HuH-7.5 (cell line): ENCODE measurements at regions not wholly inside any gene's neighbourhood (a gene's known extent, or its start where the extent isn't known, plus 50 kb on each side); places are given as distances from the start of the nearest gene placed in this dataset.
A peak's percentile ranks its signal among the peaks of the same experiment; 100 is the strongest.
"Not testable (repeated sequence)": the region's sequence is repeated elsewhere in the genome, so short reads cannot be mapped to it uniquely, and the experiment has no call there.

Experiments used
- DNase-seq: peaks from one replicate; pipeline ENCODE4 v3.0.0; 2011; ENCODE audit warnings: low spot score

- DNase-seq: no peak
Measured at GRCh38 chr2:155895016-155895415, 437.5 kb downstream of the NR4A2 start.

GRCh38 chr2:155880382-155880781 is 452.1 kb downstream of the NR4A2 start:
- DNase-seq: not testable (repeated sequence)

- not testable (repeated sequence) for DNase-seq
Measured at GRCh38 chr2:155879900-155880299, 452.6 kb downstream of the NR4A2 start.

GRCh38 chr2:155872396-155872795 is 460.1 kb downstream of the NR4A2 start:
- DNase-seq: no peak

GRCh38 chr2:155871940-155872339 is 460.6 kb downstream of the NR4A2 start:
- no peak for DNase-seq

GRCh38 chr2:155867564-155867963 is 465.0 kb downstream of the NR4A2 start:
- no peak for DNase-seq

GRCh38 chr2:155866477-155866876 is 466.0 kb downstream of the NR4A2 start:
- no peak for DNase-seq

GRCh38 chr2:155852156-155852555 is 480.4 kb downstream of the NR4A2 start:
- DNase-seq: no peak

GRCh38 chr2:155846259-155846658 is 486.3 kb downstream of the NR4A2 start:
- no peak for DNase-seq

- no peak for DNase-seq
Measured at GRCh38 chr2:155844461-155844860, 488.1 kb downstream of the NR4A2 start.

- DNase-seq: no peak
Measured at GRCh38 chr2:155842103-155842502, 490.4 kb downstream of the NR4A2 start.

GRCh38 chr2:155841442-155841841 is 491.1 kb downstream of the NR4A2 start:
- DNase-seq: no peak

- DNase-seq: no peak
Measured at GRCh38 chr2:155840661-155841060, 491.9 kb downstream of the NR4A2 start.

- no peak for DNase-seq
Measured at GRCh38 chr2:155839991-155840390, 492.5 kb downstream of the NR4A2 start.

- no peak for DNase-seq
Measured at GRCh38 chr2:155839436-155839835, 493.1 kb downstream of the NR4A2 start.

GRCh38 chr2:155836439-155836838 is 496.1 kb downstream of the NR4A2 start:
- DNase-seq: no peak

GRCh38 chr2:155830817-155831579 is 501.5 kb downstream of the NR4A2 start:
- no peak for DNase-seq

- DNase-seq: no peak
Measured at GRCh38 chr2:155830351-155830750, 502.2 kb downstream of the NR4A2 start.

- DNase-seq: no peak
Measured at GRCh38 chr2:155825876-155826275, 506.6 kb downstream of the NR4A2 start.

- peak; percentile 22 for DNase-seq
Measured at GRCh38 chr2:155815851-155816250, 516.7 kb downstream of the NR4A2 start.

GRCh38 chr2:155815275-155815674 is 517.2 kb downstream of the NR4A2 start:
- DNase-seq: no peak

GRCh38 chr2:155810411-155810810 is 522.1 kb downstream of the NR4A2 start:
- DNase-seq: no peak

- no peak for DNase-seq
Measured at GRCh38 chr2:155802888-155803287, 529.6 kb downstream of the NR4A2 start.

- DNase-seq: no peak
Measured at GRCh38 chr2:155792666-155793065, 539.9 kb downstream of the NR4A2 start.
